Right forelimb (tissue), 1 donor: ENCODE measurements at regions not wholly inside any gene's neighbourhood (a gene's known extent, or its start where the extent isn't known, plus 50 kb on each side); places are given as distances from the start of the nearest gene placed in this dataset.
A peak's percentile ranks its signal among the peaks of the same experiment; 100 is the strongest.

Source experiments
- DNase-seq: peaks from one replicate; pipeline ENCODE4 v3.0.0-alpha.2; 2018

DNA sequence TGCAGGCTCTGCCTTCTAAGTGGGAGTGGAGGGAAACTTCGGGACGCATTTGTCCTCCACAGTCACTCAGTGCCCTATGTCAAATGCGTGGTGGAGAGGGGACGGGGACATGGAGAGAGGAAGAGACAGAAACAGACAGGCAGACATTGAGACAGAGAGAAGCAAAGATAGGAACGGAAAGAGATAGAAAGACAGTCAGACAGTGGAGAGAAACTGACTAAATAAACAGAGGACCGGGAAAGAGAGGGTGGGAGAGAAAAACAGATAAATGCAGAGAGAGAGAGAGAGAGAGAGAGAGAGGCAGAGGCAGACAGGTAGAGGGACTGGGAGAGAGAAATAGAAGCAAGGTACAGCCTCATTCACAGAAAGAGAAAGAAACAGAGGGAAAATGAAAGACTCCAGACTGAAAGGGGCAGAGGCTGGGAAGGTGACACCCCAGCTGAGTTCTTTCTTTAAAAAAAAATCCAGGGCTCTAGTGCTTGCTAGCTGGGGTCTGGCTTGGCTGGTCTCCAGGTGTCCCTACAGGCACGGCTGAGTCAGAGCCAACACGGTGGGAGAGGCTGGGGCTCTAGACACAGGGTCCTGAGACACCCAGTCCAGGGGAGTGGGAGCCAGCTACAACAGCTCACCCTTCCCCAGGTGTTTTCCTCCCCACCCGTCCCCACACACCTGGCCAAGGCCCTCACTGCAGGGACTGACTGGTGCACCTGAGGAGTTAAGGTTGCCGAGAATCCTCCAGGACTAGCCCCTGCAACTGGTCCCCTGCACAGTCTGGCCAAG lies 506.1 kb upstream of the PROK2 start:
- no peak for DNase-seq

- no peak for DNase-seq
These were observed 504.7 kb upstream of the PROK2 start for GRCh38 chr3:72289692-72290071.

DNA sequence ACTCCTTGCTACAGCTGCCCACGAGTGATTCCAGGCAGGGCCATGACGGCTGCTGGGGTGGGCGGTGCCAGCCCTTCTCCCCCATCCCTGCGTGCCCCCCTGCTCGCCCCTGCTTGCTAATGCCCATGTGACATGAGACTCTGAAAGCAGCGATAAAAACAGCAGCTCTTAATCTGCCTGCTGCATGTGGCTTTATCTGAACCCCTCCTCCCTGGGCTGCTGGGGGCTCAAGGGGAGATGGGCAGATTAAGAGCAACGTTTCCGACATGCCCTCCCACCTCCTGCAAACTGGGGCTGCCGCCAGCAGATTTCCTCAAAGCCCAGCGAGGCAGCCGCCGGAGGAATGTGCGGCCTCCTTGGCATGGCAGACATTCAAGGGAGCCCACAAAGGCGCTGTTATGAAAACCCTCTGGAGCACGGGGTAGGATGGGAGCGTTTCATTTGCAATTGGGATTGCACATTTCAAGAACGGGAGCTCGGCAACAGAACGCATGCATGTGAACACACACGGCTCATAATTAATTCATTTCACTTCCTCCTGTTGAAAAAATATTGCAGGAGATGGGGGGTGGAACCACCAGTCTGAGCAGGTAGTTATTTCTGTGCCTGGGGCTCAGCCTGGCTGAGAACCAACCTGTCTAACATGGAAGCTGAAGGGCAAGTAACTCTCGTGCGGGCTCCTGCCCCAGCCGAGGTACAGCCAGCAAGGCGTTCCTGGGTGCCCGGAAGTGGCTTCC lies 504.2 kb upstream of the PROK2 start:
- DNase-seq: peak; percentile 81

DNA sequence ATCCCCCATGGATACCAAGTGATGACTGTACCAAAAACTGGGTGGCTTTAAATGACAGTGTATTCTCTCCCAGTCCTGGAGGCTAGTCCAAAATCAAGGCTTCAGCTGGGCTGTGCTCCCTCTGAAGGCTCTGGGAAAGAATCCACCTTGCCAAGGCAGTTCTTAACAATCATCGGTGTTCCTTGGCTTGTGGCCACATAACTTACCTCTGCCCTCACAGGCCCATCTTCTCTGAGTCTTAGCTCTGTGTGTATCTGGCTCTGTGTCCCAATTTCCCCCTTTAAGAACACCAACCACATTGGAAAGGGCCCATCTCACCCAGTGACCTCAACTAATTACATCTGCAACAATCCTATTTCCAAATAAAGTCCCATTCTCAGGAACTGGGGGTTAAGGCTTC lies 503.0 kb upstream of the PROK2 start:
- DNase-seq: no peak

- no peak for DNase-seq
These were observed 500.6 kb upstream of the PROK2 start for GRCh38 chr3:72285502-72285901.

- DNase-seq: no peak
These were observed 499.5 kb upstream of the PROK2 start for GRCh38 chr3:72284471-72284870.

DNA sequence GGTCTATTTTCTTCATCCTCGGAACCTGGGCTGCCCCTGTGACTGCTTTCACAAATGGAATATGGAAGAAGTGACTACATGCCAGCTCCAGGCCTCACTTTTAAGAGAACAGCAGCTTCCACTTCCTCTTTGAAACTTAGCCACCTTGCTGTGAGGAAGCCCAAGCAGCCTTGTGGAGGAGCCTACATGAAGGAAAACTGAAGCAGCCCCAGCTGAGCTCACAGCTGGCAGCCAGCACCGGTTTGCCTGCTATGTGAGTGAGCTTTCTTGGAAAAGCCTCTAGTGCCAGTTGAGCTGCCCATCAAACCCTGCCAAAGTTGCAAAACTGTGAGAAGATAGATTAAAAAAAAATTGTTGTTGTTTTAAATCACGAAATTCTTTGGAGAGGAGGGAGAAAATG lies 498.0 kb upstream of the PROK2 start:
- DNase-seq: no peak

GRCh38 chr3:72281551-72281950 lies 496.6 kb upstream of the PROK2 start:
- no peak for DNase-seq

DNA sequence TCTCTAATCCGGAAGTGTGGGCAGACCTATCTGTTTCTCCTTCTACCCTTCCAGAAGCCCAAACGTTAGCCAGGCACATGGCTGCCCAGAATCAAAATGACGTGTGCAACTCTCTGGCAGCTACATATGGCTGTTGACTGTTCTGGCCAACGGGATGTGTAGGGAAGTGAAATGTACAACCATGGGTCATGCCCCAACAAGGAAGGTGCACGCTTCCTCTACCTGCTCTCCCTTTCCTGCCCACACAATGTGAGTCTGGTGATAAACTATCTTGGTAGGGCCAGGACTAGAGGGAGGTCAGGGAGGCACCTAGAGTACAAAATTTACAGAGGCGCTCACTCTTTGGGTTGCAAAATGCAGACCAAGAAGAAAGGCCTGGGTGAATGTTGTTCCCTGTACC lies 495.9 kb upstream of the PROK2 start:
- DNase-seq: no peak

GRCh38 chr3:72279631-72280041 lies 494.7 kb upstream of the PROK2 start:
- DNase-seq: no peak

GRCh38 chr3:72279068-72279604 lies 494.2 kb upstream of the PROK2 start:
- DNase-seq: no peak

GRCh38 chr3:72278349-72279067 lies 493.6 kb upstream of the PROK2 start:
- no peak for DNase-seq

- DNase-seq: no peak
These were observed 492.8 kb upstream of the PROK2 start for GRCh38 chr3:72277710-72278109.

DNA sequence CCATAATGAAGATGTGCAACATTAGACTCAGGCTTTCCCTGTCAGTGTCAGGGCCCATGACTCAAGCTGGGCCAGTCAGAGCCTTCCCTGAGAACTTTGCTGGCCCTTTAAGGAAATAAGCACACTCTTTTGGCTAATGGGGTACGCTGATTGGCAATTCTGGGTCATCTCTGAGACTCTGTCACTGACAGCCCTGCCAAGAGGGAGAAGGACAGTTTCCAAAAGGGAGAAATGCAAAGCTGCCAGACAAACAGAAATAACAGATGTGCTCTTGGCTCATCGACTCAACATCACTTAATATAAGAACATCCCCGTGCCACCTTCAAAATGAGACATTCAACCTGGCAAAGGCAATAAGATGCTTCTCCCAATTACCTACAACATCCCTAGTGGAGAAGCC lies 491.9 kb upstream of the PROK2 start:
- DNase-seq: no peak

- DNase-seq: no peak
These were observed 490.4 kb upstream of the PROK2 start for GRCh38 chr3:72275331-72275751.

- DNase-seq: no peak
These were observed 489.8 kb upstream of the PROK2 start for GRCh38 chr3:72274493-72275330.

- DNase-seq: no peak
These were observed 488.7 kb upstream of the PROK2 start for GRCh38 chr3:72273615-72274014.

GRCh38 chr3:72272356-72272755 lies 487.4 kb upstream of the PROK2 start:
- DNase-seq: no peak

DNA sequence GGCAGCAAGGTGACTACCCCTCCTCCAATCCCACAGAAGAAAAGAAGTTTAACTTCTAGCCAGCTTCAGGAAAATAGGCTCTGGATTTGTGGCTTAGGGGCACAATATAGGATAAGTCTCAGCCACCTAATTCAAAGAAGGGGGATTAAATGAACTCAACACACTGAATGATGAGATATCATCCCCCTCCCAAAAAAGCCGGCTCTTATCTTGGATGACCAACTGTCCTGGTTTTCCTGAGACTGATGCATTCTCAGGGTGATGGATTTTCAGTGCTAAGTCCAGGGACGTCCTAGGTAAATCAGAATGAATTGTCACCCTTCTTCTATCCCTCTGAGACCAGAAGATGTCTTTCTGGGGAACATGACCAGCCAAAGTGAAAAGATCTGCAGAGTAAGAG lies 487.0 kb upstream of the PROK2 start:
- DNase-seq: no peak

GRCh38 chr3:72271216-72271615 lies 486.3 kb upstream of the PROK2 start:
- DNase-seq: no peak

GRCh38 chr3:72270730-72271129 lies 485.8 kb upstream of the PROK2 start:
- DNase-seq: no peak

DNA sequence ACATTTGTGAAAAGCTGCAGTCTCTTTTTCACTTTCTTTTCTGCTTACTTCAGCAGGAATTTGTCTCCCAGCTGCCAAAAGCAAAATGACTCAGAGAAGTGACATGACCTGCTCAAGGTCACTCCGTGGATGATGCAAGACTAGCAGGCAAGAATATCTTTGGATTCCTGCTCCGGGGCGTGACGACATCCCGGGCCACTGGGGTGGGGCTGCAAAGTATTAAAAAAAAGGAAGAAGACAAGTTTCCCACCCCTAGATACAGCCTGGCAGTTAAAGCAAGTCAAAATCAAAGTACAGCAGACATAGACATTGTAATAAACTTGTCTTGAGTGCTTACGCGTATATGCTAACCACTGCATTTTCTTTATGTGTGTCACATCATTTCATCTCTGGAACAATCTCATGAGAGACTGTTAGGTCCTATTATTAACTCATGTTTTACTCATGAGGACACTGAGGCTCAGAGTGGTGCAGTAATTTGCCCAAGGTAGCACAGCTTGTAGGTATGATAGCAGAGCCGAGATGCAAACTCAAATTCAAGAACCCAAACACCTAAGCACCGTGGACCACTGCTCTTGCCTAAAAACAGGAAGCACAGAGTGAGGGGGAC lies 485.2 kb upstream of the PROK2 start:
- no peak for DNase-seq
